NCI-H1694 (cell line): ENCODE measurements at regions not wholly inside any gene's neighbourhood (a gene's known extent, or its start where the extent isn't known, plus 50 kb on each side); places are given as distances from the start of the nearest gene placed in this dataset.
A peak's percentile ranks its signal among the peaks of the same experiment; 100 is the strongest.

Source experiments
- DNase-seq: peaks from one replicate; lab custom pipeline; 2025; lab: John Stamatoyannopoulos, UW

- DNase-seq, result no peak
These were observed 586.4 kb upstream of the ZEB2 start for GRCh38 chr2:145106293-145106692.

- no peak for DNase-seq
These were observed 582.8 kb upstream of the ZEB2 start for GRCh38 chr2:145102706-145103105.

GRCh38 chr2:145100301-145100700 is 580.4 kb upstream of the ZEB2 start:
- DNase-seq, result no peak

GRCh38 chr2:145096582-145096981 is 576.7 kb upstream of the ZEB2 start:
- no peak for DNase-seq

- DNase-seq, result no peak
These were observed 575.9 kb upstream of the ZEB2 start for GRCh38 chr2:145095641-145096435.

GRCh38 chr2:145094370-145094769 is 574.5 kb upstream of the ZEB2 start:
- DNase-seq, result no peak

GRCh38 chr2:145091967-145092366 is 572.0 kb upstream of the ZEB2 start:
- no peak for DNase-seq

GRCh38 chr2:145090841-145091761 is 571.2 kb upstream of the ZEB2 start:
- DNase-seq, result no peak

- DNase-seq, result no peak
These were observed 568.8 kb upstream of the ZEB2 start for GRCh38 chr2:145088756-145089155.

- no peak for DNase-seq
These were observed 567.0 kb upstream of the ZEB2 start for GRCh38 chr2:145086910-145087309.

GRCh38 chr2:145085612-145086011 is 565.7 kb upstream of the ZEB2 start:
- no peak for DNase-seq

- DNase-seq, result no peak
These were observed 560.5 kb upstream of the ZEB2 start for GRCh38 chr2:145080426-145080825.

GRCh38 chr2:145079641-145080040 is 559.7 kb upstream of the ZEB2 start:
- DNase-seq, result peak; percentile 46

- DNase-seq, result no peak
These were observed 559.0 kb upstream of the ZEB2 start for GRCh38 chr2:145078923-145079322.

GRCh38 chr2:145076085-145076484 is 556.2 kb upstream of the ZEB2 start:
- DNase-seq, result no peak

- no peak for DNase-seq
These were observed 555.6 kb upstream of the ZEB2 start for GRCh38 chr2:145075454-145076062.

- no peak for DNase-seq
These were observed 550.8 kb upstream of the ZEB2 start for GRCh38 chr2:145070703-145071102.

GRCh38 chr2:145068509-145068908 is 548.6 kb upstream of the ZEB2 start:
- DNase-seq, result no peak

GRCh38 chr2:145067549-145068030 is 547.7 kb upstream of the ZEB2 start:
- no peak for DNase-seq

GRCh38 chr2:145066856-145067548 is 547.1 kb upstream of the ZEB2 start:
- no peak for DNase-seq

- DNase-seq, result no peak
These were observed 546.3 kb upstream of the ZEB2 start for GRCh38 chr2:145066151-145066661.

- no peak for DNase-seq
These were observed 545.4 kb upstream of the ZEB2 start for GRCh38 chr2:145065342-145065741.
